IPS DF 4.7 (cell line): ENCODE measurements at regions not wholly inside any gene's neighbourhood (a gene's known extent, or its start where the extent isn't known, plus 50 kb on each side); places are given as distances from the start of the nearest gene placed in this dataset.

Source experiments
- DNase-seq: peaks from one replicate; pipeline ENCODE4 v3.0.0-alpha.2; 2013; ENCODE audit warnings: low spot score; ENCODE audit errors: extremely low read depth

DNA sequence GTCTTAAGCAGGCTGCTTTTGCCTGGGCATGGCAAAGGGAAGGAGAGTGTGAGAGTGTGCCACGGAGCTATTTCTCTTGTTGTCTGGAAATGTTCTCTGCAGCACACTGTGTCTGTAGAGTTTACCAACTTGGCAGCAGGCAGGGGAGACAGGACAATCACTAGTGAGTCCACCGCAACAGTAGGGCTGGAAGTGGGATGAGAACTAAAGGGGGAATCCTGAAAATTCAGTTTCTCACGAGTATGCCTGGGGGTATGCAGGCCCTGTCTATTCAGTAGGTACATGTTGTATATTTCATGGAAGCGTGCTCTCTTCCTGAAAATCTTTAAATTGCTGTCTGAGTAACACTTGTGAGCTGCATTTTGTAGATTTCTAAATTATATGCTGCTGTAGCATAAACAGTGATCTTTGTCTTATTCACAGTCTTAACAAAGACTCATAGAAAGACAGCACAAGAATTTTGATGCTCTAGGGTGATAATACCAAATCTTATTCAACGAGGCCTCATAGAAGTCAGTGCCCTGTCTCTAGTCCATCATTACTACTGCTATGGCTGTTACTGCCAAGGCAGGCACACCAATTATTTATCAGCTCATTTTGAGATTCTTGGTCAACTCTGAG lies 200.4 kb upstream of the LEF1 start:
- DNase-seq, result no peak

DNA sequence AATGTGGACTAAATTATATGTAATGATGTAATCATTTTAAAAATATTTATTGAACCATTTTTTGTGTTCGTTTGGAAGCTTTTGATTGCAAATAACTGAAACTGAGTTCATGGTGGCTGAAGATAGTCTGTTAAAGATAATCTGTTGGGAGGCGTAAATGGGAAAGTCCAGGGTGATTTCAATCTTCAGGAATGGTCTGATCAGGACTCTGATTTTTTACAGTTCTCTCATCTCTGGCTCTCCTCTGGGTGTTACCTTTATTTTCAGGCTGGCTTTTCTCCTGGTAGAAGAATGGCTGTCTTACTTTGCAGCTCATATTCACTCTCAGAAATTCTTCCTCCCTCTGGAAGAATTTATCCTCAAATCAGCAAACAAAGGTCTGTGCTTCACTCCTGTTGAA lies 199.0 kb upstream of the LEF1 start:
- DNase-seq, result no peak

DNA sequence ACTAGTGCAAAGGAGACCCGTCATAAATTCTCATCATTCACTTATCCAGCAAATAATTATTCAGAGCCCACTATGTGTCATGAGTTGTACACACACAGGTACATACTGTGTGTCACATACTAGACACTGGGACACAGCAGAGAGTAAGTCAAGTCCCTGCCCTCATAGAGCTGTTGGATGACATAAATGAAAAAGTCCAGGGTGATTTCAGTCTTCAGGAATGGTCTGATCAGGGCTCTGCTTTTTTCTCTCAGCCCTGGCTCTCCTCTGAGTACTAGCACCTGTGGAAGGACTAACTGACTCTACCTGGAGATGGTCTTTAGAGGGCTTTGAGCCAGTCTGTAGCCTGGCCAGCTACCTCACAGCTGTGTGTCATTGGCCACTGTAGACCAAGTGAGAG lies 198.0 kb upstream of the LEF1 start:
- no peak for DNase-seq

DNA sequence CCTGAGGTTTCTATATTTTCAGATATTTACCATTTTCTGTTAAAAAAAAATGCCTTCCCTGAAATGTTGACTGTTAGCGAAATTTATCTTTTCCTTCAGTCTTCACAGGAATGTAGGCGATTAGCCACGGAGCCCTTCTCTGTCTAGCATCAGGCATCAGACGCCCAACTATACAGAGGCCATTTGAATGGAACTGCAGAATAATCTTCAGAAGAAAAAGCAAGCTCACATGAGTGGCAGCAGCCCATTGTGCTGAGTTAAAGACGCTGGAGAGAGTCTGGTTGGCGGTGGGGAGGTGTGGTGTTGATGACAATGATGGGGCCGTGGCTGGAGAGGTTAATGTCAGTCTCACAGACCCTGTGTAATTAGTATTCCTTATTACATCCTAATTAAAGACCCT lies 196.8 kb upstream of the LEF1 start:
- DNase-seq, result no peak

DNA sequence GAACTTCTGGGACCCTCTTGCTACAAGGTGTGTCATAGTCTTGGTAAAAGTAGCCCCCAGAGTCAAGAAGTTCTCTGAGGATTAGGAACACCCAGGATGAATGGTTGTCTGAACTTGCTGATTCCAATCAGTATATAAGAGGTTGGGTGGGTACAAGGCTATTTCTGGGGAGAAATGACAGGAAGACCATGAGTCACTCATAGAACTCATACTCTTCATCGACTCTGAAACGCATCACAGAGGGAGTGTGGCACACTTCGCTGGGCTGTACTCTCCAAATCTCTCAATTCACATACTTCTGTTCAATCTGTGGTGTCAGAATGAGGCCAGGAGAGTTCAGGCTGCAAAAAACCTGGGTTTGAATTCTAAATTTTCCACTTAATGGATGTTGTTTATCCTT lies 193.2 kb upstream of the LEF1 start:
- no peak for DNase-seq

DNA sequence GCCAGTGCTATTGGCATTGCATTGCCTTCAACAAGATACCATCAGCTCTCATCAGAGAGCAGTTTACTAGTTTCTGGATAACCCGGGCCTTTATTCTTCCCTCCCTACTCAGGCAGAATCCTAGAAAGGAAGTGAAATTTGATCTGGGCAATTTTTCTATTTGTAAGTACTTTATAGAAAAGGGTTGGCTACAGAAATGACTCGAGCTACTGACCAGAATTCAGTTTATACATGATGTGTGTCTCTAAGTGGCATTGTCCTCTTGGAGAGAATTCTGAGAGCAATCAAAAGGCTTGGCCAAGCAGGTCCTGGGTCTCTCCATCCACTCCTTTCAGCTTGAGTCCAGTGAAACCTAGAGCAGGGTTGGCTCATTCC lies 192.7 kb upstream of the LEF1 start:
- DNase-seq, result no peak

DNA sequence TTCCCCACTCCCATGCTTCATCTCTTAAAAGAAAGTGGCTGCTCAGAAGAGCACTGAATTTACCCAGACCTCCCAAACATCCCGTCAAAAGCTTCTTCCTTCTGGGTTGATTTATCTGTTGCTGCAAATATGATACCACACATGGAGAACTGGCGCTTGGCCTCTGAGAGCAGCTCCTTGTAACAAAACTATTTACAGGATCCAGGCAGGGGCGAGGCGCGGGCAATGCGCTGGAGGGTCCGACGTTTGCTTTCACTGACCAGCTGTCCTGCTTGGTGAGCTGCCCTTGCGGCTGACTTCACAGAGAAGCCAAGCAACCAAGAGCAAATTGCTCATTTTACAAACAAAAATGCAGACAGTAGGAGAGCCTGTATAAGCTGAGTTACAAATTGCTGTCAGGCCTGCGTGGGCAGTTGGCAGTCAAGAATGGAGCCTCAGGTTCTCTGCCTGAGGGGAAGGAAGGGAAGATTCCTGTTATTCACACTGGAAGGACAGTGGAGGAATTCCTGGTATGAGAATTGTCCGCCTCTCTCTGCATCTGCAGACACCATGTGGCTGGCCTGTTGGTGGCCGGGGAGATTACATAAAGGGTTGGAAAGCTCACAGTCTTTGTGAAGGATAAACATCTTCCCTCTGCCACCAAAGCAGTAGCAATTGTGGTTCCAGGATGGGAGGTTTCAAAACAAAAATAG lies 192.2 kb upstream of the LEF1 start:
- DNase-seq, result no peak

DNA sequence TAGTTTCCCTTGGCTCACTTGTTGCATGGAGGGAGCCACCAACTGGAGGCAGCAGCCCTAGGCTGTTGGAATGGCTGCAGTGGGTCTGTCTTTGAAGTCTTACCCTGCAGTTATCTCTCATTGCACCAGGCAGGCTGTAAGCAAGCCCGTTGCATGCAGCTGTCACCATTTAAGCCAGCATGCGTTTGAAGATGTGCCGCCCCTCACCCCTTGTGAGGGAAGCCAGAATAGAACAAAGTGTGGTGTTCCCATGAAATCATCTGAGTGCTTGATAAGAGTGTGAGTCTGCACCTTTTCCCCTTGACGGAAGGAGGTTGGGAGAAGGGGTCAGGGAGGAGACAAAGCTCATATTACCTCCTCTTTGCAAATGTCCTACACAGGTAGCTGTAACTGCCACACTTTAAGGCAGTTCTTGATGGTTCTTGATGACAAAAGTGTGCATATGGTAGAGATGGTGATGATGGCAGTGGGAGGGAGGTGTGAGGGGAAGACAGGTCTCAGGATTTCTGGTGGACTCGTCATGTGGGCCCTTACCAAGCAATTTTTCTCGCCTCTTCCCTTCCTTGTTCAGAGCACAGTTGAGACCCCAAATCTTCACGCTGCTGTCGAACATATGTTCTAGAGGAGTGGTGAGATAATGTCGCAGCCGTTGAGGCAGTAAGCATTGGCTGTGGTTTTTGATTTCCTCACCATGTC lies 191.4 kb upstream of the LEF1 start:
- DNase-seq, result no peak

DNA sequence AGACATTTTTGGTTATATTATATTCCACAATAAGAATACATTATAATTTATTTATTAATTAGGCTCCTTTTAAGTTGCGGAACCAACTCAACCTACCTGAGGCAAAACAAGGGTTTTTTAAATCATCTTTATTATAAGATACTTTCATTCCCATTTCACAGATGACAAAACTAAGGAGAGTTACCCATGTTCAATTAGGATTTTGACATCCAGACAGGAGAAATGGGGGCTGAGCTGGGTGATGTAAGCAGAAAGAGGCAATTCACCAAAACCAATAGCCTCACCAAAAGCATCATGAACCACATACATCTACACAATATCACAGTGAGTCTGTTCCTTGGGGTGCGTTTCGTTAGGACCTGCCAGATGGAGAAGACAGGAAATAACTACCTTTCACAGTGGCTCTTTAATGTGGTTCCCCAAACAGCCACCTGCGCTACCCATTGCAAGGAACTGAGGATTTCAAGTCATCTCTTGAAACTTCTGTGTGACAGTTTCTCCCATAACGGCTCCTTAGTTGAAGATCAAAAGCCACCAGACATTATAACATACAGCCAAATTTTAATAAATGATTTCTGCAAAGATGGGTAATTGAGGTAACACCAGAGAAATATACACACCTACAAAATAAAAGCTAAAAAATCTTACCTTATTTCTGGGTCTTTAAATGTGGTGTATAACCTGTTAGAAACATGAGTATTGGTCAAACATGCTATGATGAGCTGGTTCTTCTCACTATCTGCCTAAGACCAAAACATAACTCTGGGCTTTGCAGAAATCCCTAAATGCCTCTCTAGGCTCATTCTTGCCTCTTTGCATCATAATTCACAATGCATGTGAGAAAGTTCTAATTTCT lies 190.6 kb upstream of the LEF1 start:
- no peak for DNase-seq

DNA sequence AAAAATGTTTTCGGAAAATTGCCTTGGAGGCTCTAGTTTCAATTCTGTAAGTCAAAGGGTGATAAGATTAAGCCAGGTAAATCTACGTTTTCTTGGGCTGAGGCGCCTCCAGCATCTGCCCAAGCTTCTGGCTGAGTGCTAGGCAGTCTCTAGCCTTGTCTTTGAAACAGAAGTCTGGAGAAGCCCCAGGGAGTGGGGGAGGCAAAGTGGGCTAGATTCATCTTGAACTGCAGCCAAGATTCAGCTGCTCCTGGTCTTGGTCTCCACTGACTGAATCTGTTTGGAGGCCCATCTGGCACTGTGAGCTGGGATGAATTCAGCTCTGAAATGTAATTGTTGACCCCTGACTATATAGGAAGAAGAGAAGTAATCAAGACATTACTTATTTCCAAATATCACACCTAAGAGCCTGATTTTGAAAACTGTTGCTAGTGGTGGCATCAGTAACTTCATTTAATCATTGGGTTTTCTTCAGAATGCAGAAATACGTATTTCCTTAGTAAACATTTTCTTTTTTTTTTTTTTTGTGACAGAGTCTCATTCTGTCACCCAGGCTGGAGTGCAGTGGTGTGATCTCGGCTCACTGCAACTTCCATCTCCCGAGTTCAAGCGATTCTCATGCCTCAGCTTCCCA lies 187.3 kb upstream of the LEF1 start:
- no peak for DNase-seq

DNA sequence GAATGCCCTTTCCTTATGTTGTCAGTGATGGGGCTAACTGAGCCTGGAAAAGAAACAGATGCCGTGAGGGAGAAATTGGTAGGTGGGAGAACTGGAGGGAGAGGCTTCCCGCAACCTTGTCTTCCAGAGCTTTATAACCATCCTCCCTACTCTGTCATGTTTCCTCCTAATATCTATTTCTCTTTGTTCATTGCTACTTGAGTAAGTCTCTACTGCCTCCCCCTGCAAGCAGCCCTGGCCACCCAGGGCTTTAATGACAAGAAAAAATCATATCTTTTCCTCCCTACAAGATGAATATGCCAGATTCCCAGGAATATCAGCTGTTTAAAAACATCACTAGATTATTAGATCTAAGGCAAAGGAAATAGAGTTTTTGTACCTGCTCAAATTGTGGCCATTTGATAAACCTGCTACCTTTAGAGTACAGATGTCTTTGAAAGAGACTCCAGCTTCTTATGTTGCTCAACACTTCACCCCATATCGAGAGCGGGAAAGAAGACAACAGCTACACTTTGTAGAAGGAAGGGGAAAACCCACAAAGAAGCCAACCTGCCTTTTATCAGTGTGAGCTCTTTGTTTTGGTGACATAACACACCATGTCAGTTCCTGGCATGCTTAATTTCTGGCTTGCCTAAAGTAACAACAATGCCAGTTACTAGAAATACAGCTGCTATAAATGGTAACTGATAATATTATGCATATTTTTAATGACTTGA lies 186.6 kb upstream of the LEF1 start:
- no peak for DNase-seq

DNA sequence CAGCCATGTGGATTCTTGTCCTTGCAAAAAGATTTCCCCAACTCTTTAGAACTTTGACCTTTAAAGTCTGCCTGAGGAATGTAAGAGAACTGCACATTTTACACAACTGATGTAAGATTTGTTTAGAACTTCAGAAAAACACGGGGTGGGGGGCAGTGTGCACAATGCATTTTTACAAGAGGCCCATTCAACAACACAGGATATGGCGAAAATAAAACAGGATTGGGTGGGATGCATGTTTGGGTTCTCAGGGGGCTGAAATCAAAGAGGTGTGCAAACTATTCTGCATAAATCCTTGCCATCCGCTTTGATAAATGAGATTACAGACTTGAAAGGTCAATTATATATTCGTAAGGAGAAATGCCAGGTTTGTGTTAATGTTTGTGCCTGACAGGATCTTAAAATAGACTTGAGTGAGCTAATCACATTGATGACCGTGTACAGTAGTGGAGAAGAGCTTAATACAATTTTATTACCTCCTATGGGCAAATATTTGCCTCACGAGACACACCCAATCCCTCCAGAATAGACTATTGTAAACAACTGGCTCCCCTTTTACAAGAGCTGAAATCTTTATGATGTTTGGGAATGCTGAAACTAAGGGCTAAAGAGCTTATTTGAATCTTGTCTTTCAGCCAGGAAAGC lies 184.1 kb upstream of the LEF1 start:
- DNase-seq, result no peak

DNA sequence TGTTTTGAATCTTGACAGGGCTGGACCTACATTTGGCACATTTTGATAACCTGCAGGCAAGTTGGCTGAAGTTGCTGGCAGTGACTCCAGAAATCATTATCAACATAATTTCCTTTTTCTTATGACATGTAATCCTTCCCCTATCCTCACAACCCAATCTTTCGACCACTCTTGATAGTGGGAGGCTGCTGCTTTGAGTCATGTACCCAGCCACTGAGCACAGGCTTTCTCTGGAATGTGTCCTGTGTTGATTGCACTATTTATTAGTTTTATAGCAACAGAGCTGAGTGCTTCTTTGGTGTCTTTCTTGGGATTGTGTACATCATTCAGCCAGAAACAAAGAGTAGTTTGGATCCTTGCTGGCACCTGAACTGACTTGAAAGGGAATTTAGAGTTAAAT lies 183.1 kb upstream of the LEF1 start:
- DNase-seq, result no peak

DNA sequence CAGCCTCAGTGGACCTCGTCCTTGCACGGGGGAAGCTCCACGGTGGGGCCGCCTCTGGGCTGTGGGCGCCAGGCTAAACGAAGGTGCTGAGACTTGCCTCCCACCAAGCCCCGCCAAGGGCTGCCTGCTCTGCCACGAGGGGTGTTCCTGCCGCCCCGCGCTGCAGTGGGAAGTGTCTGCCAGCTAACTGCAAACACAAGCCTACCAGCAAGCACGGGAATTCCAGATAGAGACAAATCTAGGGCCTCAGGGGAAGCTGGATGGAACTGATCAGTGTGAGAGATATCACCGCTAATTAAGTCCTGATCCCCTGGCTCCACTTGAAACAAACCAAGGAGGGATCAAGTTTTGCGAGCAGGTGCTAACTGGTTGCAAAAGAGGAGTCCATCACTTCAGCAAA lies 181.6 kb upstream of the LEF1 start:
- DNase-seq, result no peak

DNA sequence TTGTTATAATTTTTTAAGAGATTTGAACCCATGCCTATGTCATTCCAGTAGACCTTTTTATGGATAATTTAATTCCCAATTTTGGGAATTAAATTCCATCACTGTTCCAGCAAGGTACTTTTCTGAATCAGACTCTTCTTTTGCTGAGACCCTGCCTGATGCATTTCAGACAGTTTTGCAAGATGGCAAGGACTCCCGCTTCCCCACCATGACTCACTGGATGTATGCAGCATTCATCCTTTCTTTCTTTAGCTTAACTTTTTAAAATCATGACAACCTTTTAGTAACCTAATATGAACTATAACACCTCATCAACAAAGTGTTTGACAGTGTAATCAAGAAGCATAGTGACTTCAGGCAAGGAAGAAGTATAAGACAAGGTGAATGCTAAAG lies 178.1 kb upstream of the LEF1 start:
- DNase-seq, result no peak

DNA sequence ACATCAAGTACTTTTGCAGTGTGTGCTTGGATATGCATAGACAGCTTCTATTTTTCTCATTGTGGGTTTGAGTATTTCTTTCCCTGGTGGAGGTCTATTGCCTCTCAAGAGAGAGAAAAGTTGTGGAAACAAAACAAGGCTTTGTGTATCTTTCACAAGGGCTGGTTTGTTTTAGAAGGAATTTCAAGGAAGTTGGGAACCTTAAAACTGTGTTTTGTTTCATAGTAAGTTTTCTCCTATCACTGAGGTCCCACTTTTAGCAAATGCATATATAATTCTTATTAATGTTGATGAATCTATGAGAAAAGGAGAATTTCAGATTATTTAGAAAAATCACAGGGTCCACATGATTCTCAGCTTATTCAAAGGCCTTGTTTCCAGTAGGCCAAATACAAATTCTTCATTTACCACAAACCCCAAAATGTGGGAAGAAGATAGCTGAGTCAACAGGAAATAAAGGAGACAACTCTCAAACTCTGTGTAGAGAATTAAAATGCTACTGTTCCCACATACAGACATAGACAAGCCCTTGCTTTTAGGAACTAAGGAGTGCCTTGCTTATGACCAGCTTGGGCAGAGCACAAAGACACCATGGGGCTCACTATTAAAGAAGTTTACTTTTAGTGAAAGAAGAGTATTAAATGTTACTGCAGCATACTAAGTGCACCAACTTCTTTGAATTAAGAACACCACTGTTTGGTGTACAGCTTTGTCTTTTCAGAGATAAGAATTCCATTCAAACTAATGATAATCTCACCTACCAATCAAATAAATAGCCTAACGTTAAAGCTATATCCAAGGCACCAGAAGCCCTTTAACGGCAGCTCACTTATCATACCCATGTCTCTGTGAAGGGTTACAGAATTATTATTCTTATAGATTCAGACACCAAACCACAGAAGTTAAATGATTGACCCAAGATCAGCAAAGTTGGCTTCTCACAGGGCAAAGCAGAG lies 177.4 kb upstream of the LEF1 start:
- no peak for DNase-seq

DNA sequence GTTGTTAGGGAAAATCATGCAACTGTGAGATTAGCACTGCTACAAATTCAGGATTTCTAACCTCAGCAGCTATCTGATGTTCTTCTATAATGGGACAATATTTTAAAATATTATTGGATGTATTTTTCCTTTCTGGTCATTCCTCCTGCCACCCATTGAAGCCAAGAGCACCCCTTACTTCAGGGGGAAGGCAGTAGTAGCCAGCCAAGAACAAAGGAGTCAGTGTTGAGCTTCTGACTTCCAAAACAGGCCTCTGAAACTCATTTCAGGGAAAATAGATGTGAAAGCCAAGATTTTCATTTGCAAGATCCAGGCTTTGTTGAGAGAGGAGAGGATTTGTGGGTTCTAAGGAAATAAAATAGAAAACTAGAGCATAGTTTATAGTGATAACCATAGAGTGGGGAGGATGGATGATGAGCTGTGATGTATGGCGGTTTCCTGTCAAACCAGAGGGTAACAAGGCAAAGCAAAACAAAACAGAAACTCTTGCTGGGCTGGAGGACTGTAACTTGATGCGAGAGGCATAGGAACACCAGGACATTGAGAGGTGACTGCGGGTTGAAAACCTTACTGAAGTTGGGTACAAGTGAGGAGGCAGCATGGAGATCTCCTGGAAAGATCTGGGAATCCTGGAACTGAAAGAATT lies 173.7 kb upstream of the LEF1 start:
- DNase-seq, result no peak

DNA sequence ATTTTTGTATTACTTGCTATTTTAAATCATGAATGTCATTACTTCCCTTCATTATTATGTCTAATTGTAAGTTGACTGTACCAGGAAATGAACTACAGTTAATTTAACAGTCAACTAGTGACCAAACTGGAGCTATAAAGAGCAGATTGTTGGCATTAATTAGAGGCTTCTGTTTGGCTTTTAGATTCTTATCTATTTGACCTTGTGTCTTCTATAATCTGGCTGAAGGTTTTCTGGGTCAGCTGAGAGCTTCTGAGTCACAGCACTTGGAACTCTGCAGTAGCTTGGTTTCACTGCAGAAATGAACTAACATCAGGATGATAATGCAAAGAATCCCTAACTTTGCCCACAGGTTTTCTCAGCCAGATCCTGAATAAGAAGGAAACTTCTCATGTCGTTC lies 169.2 kb upstream of the LEF1 start:
- no peak for DNase-seq

DNA sequence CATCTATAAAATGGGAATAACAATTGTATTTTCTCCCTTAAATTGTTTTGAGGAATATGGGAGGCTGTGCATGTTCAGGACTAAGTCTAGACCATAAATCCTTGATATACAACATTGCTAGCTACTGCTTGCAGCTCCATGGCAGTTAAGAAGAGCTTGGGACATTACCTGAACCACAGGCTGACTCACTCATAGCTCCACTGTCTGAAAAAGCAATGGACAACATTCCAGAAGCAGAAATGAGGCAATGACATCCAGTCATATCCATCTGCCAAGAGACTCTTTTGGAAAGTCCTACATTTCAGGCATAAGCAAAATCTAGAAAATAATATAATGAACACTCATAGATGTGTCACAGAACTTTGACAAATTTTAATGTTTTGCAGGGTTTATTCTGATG lies 167.3 kb upstream of the LEF1 start:
- no peak for DNase-seq
